AG10803 (cell line): ENCODE measurements at regions not wholly inside any gene's neighbourhood (a gene's known extent, or its start where the extent isn't known, plus 50 kb on each side); places are given as distances from the start of the nearest gene placed in this dataset.

Experiments
- DNase-seq: peaks from one replicate; pipeline ENCODE4 v3.0.0; 2010; ENCODE audit warnings: low read depth
- H3K4me3 ChIP-seq: 2 replicates; pipeline ENCODE4 v1.5.1; 2011; ENCODE audit warnings: mild to moderate bottlenecking, low read length, control low read depth
- CTCF ChIP-seq: conservative IDR thresholded peaks from 2 replicates; pipeline ENCODE4 v1.5.1; 2011; ENCODE audit warnings: mild to moderate bottlenecking, low read length, control low read depth, inconsistent platforms

GRCh38 chr6:16004934-16005679, 123.8 kb upstream of the MYLIP start:
- no peak for TF ChIP-seq CTCF
- no peak for DNase-seq
- no peak overlapping the region for H3K4me3 ChIP-seq

GRCh38 chr6:16003197-16003491, 125.7 kb upstream of the MYLIP start:
- no peak for TF ChIP-seq CTCF
- DNase-seq: no peak
- no peak overlapping the region for H3K4me3 ChIP-seq

- no peak for DNase-seq
- H3K4me3 ChIP-seq: no peak overlapping the region
- TF ChIP-seq CTCF: no peak
These were observed 126.3 kb upstream of the MYLIP start for GRCh38 chr6:16002332-16003196.

GRCh38 chr6:16001158-16001557, 127.7 kb upstream of the MYLIP start:
- H3K4me3 ChIP-seq: no peak overlapping the region
- no peak for DNase-seq
- TF ChIP-seq CTCF: no peak

GRCh38 chr6:15999201-15999600, 129.7 kb upstream of the MYLIP start:
- H3K4me3 ChIP-seq: no peak overlapping the region
- no peak for DNase-seq
- TF ChIP-seq CTCF: no peak

GRCh38 chr6:15997586-15998388, 131.1 kb upstream of the MYLIP start:
- no peak for TF ChIP-seq CTCF
- no peak for DNase-seq
- H3K4me3 ChIP-seq: no peak overlapping the region
